ENCODE measurements at regions not wholly inside any gene's neighbourhood (a gene's known extent, or its start where the extent isn't known, plus 50 kb on each side); places are given as distances from the start of the nearest gene placed in this dataset.
A peak's percentile ranks its signal among the peaks of the same experiment; 100 is the strongest.
"Not testable (repeated sequence)": the region's sequence is repeated elsewhere in the genome, so short reads cannot be mapped to it uniquely, and the experiment has no call there.

GRCh38 chr17:14541714-14542113, 240.8 kb downstream of the HS3ST3B1 start:
- no peak overlapping the region for H3K4me3 ChIP-seq (ENCODE audit: low read depth, low read length)
- TF ChIP-seq CTCF (IDR thresholded peaks at IDR 0.05; ENCODE audit: low read depth, low read length), result no peak

- TF ChIP-seq CTCF (IDR thresholded peaks at IDR 0.05; ENCODE audit: low read depth, low read length), result no peak
- H3K4me3 ChIP-seq (ENCODE audit: low read depth, low read length), result no peak overlapping the region
These were observed 238.9 kb downstream of the HS3ST3B1 start for GRCh38 chr17:14539801-14540200.

- H3K4me3 ChIP-seq (ENCODE audit: low read depth, low read length), result not testable (repeated sequence)
These were observed 231.4 kb downstream of the HS3ST3B1 start for GRCh38 chr17:14532242-14532641.

- no peak for TF ChIP-seq CTCF (IDR thresholded peaks at IDR 0.05; ENCODE audit: low read depth, low read length)
- H3K4me3 ChIP-seq (ENCODE audit: low read depth, low read length), result 0 out of 2 replicates have a peak overlapping the region, but pooled peaks have one; percentile 3
These were observed 224.9 kb downstream of the HS3ST3B1 start for GRCh38 chr17:14525551-14526455.

GRCh38 chr17:14522795-14523387, 222.0 kb downstream of the HS3ST3B1 start:
- TF ChIP-seq CTCF (IDR thresholded peaks at IDR 0.05; ENCODE audit: low read depth, low read length), result no peak
- H3K4me3 ChIP-seq (ENCODE audit: low read depth, low read length), result no peak overlapping the region

DNA sequence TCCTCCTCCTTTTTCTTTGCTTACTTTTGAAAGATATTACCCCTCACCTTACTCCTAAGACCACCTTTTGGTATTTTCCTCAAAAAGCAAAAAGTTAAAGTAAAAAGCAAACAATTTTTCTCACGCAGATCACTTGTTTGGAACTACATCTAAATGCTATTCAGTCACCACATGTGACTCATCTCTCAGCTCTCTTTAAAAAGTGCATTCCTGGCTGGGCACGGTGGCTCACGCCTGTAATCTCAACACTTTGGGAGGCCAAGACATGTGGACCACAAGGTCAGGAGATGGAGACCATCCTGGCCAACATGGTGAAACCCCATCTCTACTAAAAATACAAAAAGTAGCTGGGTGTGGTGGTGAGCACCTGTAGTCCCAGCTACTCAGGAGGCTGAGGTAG, 218.0 kb downstream of the HS3ST3B1 start:
- not testable (repeated sequence) for H3K4me3 ChIP-seq (ENCODE audit: low read depth, low read length)

DNA sequence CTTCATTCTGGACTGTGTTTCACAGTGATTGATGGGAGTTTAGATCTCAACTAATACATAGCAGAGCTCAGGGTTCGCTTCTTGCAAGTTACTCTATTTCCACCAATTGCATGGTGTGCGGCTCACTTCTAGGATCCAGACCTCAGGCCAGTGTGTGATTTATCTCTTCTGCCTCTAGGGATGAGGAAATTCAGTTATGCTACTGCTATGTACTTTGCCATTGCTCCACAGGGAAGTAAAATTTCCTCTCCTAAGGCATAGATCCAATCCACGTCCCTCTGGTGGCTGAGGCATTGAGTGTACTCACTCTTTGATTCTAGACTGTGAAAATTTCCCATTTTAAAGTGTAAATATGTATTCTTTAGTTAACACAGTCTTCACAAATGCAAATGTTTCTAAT, 214.1 kb downstream of the HS3ST3B1 start:
- TF ChIP-seq CTCF (IDR thresholded peaks at IDR 0.05; ENCODE audit: low read depth, low read length), result no peak
- H3K4me3 ChIP-seq (ENCODE audit: low read depth, low read length), result no peak overlapping the region

DNA sequence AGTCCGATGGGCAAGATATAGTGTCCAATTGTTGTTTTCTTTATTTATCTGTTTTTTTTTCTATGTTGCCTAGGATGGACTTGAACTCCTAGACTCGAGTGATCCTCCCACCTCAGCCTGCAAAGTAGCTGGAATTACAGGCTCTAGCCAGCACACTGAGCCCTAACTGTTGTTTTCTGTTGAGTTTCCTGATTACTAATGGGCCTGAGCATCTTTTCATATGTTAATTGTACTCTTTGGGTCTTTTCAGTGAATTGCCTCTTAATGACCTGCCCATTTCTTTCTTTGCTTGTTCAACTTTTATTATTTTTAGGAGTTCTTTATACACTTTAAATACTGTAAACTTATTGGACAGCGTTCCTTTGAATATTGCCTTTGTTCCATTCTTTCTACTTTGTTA, 213.0 kb downstream of the HS3ST3B1 start:
- TF ChIP-seq CTCF (IDR thresholded peaks at IDR 0.05; ENCODE audit: low read depth, low read length), result no peak
- H3K4me3 ChIP-seq (ENCODE audit: low read depth, low read length), result no peak overlapping the region
